ENCODE measurements at regions not wholly inside any gene's neighbourhood (a gene's known extent, or its start where the extent isn't known, plus 50 kb on each side); places are given as distances from the start of the nearest gene placed in this dataset.

DNA sequence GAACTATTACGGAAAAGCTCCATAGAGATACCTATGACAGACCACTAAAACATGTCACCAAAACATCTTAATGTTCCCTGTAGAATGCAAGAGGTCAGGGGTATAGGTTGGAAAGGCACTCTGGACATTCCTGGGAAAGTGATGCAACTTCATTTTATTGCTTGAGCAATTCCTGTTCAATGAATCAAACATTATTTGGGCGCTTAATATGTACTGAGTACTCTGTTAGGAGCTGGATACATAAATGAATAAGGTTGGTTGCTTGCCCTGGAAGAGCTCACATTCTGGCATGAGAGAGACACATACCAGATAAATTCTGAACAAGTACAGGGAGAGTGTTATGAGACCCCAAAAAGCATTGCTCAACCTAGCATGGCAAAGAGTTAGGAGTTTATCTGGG is 408.9 kb upstream of the DMAC1 start:
- Histone ChIP-seq H3K36me3 (ENCODE audit: low read length) (no peaks in the 10 kb centered on the region), H3K4me3 (ENCODE audit: insufficient read depth, low read length, poor library complexity, severe bottlenecking) (no peak overlapping the region), H3K27me3 (ENCODE audit: low read length) (no peaks in the 10 kb centered on the region), H3K79me2 (ENCODE audit: insufficient read depth, low read length) (no peaks in the 10 kb centered on the region), H3K9ac (ENCODE audit: low read length) (no peak overlapping the region), H3K9me3 (ENCODE audit: insufficient read depth, low read length) (no peaks in the 10 kb centered on the region), H3F3A (ENCODE audit: insufficient read depth) (no peaks in the 10 kb centered on the region), H3K4me2 (ENCODE audit: low read depth, low read length, poor library complexity, severe bottlenecking) (no peak overlapping the region), H3K27ac (ENCODE audit: low read depth, low read length) (no peak overlapping the region), H2AFZ (ENCODE audit: low read depth, low read length, severe bottlenecking) (no peak overlapping the region), H4K20me1 (ENCODE audit: low read depth, low read length) (no peaks in the 10 kb centered on the region), H3K9me2 (replicated peaks; ENCODE audit: insufficient read depth, low read length) (no peaks in the 10 kb centered on the region)
- TF ChIP-seq EZH2phosphoT487 (conservative IDR thresholded peaks at IDR 0.05; ENCODE audit: low read length), result no peak
- TF ChIP-seq, protein P1, sequence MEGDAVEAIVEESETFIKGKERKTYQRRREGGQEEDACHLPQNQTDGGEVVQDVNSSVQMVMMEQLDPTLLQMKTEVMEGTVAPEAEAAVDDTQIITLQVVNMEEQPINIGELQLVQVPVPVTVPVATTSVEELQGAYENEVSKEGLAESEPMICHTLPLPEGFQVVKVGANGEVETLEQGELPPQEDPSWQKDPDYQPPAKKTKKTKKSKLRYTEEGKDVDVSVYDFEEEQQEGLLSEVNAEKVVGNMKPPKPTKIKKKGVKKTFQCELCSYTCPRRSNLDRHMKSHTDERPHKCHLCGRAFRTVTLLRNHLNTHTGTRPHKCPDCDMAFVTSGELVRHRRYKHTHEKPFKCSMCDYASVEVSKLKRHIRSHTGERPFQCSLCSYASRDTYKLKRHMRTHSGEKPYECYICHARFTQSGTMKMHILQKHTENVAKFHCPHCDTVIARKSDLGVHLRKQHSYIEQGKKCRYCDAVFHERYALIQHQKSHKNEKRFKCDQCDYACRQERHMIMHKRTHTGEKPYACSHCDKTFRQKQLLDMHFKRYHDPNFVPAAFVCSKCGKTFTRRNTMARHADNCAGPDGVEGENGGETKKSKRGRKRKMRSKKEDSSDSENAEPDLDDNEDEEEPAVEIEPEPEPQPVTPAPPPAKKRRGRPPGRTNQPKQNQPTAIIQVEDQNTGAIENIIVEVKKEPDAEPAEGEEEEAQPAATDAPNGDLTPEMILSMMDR (IDR thresholded peaks at IDR 0.05; ENCODE audit: insufficient read depth, low read length, poor library complexity, severe bottlenecking), result no peak

DNA sequence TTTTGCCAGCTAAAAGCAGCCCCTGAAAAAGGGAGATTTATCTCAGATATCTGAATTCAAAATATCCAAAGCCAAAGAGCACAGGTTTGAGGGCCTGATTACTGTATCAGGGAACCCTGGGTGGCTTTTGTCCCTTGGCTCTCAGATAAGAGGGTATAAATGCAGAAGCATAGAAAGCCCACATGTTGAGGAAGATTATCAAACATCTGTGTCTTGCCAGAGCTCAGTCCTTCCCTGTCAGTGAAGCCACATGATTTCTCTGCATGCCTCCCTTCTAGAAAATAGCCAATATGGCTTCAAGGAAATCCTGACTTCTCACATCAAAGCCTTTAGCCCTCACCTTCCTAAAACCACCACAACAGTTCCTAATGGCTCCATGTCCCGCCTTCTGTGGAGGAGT is 408.0 kb upstream of the DMAC1 start:
- H3K27me3 ChIP-seq (ENCODE audit: low read length), result no peaks in the 10 kb centered on the region
- no peaks in the 10 kb centered on the region for H3K9me2 ChIP-seq (replicated peaks; ENCODE audit: insufficient read depth, low read length)
- TF ChIP-seq, protein P1 (IDR thresholded peaks at IDR 0.05; ENCODE audit: insufficient read depth, low read length, poor library complexity, severe bottlenecking), result no peak
- TF ChIP-seq EZH2phosphoT487 (conservative IDR thresholded peaks at IDR 0.05; ENCODE audit: low read length), result no peak
- no peaks in the 10 kb centered on the region for H4K20me1 ChIP-seq (ENCODE audit: low read depth, low read length)
- H3K27ac ChIP-seq (ENCODE audit: low read depth, low read length), result no peak overlapping the region
- H3K9me3 ChIP-seq (ENCODE audit: insufficient read depth, low read length), result no peaks in the 10 kb centered on the region
- no peak overlapping the region for H3K4me3 ChIP-seq (ENCODE audit: insufficient read depth, low read length, poor library complexity, severe bottlenecking)
- no peak overlapping the region for H2AFZ ChIP-seq (ENCODE audit: low read depth, low read length, severe bottlenecking)
- H3K79me2 ChIP-seq (ENCODE audit: insufficient read depth, low read length), result no peaks in the 10 kb centered on the region
- no peaks in the 10 kb centered on the region for H3F3A ChIP-seq (ENCODE audit: insufficient read depth)
- H3K9ac ChIP-seq (ENCODE audit: low read length), result no peak overlapping the region
- no peak overlapping the region for H3K4me2 ChIP-seq (ENCODE audit: low read depth, low read length, poor library complexity, severe bottlenecking)
- H3K36me3 ChIP-seq (ENCODE audit: low read length), result no peaks in the 10 kb centered on the region

DNA sequence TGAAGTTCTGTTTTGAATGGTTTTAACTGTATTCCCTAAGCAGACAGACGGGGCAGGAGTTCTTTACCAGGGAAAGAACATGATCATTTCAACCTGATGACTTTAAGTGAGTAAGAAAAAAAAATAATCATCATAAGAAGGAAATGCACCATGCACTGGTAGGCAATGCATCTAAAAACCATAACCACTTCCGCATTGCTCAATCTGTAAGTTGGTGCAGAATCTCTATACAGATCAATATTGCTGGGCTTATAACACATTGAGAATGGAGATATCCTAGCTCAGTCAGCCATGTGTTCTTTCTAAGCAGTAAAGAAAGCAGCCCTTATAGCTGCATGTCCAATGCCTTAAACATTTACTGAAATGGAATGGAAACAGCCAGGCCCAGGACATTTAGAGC is 407.1 kb upstream of the DMAC1 start:
- Histone ChIP-seq H2AFZ (ENCODE audit: low read depth, low read length, severe bottlenecking) (no peak overlapping the region), H3K4me3 (ENCODE audit: insufficient read depth, low read length, poor library complexity, severe bottlenecking) (no peak overlapping the region), H3K79me2 (ENCODE audit: insufficient read depth, low read length) (no peaks in the 10 kb centered on the region), H3K9me2 (replicated peaks; ENCODE audit: insufficient read depth, low read length) (no peaks in the 10 kb centered on the region), H3K9me3 (ENCODE audit: insufficient read depth, low read length) (no peaks in the 10 kb centered on the region), H3K27ac (ENCODE audit: low read depth, low read length) (no peak overlapping the region), H3F3A (ENCODE audit: insufficient read depth) (no peaks in the 10 kb centered on the region), H3K27me3 (ENCODE audit: low read length) (no peaks in the 10 kb centered on the region), H3K36me3 (ENCODE audit: low read length) (no peaks in the 10 kb centered on the region), H4K20me1 (ENCODE audit: low read depth, low read length) (no peaks in the 10 kb centered on the region), H3K9ac (ENCODE audit: low read length) (no peak overlapping the region), H3K4me2 (ENCODE audit: low read depth, low read length, poor library complexity, severe bottlenecking) (no peak overlapping the region)
- TF ChIP-seq, protein P1 (IDR thresholded peaks at IDR 0.05; ENCODE audit: insufficient read depth, low read length, poor library complexity, severe bottlenecking), result no peak
- TF ChIP-seq EZH2phosphoT487 (conservative IDR thresholded peaks at IDR 0.05; ENCODE audit: low read length), result no peak

DNA sequence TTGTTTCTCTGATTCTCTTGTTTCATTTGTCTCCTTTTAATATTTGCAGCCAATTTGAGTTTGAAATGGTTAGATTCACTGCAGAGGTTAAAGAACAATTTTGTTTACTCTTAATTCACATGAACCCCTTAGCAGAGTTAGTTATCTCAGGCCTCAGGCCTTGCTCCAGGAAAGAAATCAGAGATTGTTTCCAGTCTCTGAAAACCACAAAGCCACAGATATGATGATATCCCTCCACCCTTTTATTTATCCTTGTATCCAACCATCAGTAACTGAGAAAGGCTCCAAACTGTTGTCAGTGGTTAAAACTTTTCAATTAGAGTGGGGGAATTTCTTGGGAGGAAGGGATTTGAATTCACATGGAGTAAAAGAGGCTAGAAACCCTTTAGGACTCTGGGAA is 406.0 kb upstream of the DMAC1 start:
- Histone ChIP-seq H3K27ac (ENCODE audit: low read depth, low read length) (no peak overlapping the region), H3K36me3 (ENCODE audit: low read length) (no peaks in the 10 kb centered on the region), H3K9me3 (ENCODE audit: insufficient read depth, low read length) (no peaks in the 10 kb centered on the region), H3K27me3 (ENCODE audit: low read length) (no peaks in the 10 kb centered on the region), H3K4me2 (ENCODE audit: low read depth, low read length, poor library complexity, severe bottlenecking) (no peak overlapping the region), H3F3A (ENCODE audit: insufficient read depth) (no peaks in the 10 kb centered on the region), H3K9me2 (replicated peaks; ENCODE audit: insufficient read depth, low read length) (no peaks in the 10 kb centered on the region), H3K9ac (ENCODE audit: low read length) (no peak overlapping the region), H2AFZ (ENCODE audit: low read depth, low read length, severe bottlenecking) (no peak overlapping the region), H3K79me2 (ENCODE audit: insufficient read depth, low read length) (no peaks in the 10 kb centered on the region), H4K20me1 (ENCODE audit: low read depth, low read length) (no peaks in the 10 kb centered on the region), H3K4me3 (ENCODE audit: insufficient read depth, low read length, poor library complexity, severe bottlenecking) (no peak overlapping the region)
- TF ChIP-seq EZH2phosphoT487 (conservative IDR thresholded peaks at IDR 0.05; ENCODE audit: low read length), result no peak
- TF ChIP-seq, protein P1 (IDR thresholded peaks at IDR 0.05; ENCODE audit: insufficient read depth, low read length, poor library complexity, severe bottlenecking), result no peak
